ENCODE measurements at regions not wholly inside any gene's neighbourhood (a gene's known extent, or its start where the extent isn't known, plus 50 kb on each side); places are given as distances from the start of the nearest gene placed in this dataset.
A peak's percentile ranks its signal among the peaks of the same experiment; 100 is the strongest.
"Not testable (repeated sequence)": the region's sequence is repeated elsewhere in the genome, so short reads cannot be mapped to it uniquely, and the experiment has no call there.

DNA sequence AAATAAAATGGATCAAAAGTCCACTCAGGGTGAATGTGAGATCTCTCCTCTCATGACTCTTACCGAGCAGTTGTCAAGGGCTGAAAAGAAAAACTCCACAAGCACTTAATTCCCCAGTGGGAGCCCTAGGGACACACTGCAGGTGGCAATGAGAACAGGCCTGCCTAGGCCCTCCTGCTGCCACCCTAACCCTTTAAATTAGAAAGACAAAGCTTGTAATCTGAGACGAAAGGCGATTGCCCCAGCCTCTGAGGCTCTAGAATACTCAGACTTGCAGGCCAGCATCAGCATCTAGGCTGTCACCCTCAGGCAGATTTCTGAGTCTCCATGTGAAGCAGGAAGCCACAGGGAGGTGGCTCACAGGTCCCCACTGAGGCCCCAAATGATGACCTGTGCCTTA, 457.0 kb upstream of the MYT1L start:
- no peak for DNase-seq
- intact Hi-C loops (cut with DNase I), result no loop called here

DNA sequence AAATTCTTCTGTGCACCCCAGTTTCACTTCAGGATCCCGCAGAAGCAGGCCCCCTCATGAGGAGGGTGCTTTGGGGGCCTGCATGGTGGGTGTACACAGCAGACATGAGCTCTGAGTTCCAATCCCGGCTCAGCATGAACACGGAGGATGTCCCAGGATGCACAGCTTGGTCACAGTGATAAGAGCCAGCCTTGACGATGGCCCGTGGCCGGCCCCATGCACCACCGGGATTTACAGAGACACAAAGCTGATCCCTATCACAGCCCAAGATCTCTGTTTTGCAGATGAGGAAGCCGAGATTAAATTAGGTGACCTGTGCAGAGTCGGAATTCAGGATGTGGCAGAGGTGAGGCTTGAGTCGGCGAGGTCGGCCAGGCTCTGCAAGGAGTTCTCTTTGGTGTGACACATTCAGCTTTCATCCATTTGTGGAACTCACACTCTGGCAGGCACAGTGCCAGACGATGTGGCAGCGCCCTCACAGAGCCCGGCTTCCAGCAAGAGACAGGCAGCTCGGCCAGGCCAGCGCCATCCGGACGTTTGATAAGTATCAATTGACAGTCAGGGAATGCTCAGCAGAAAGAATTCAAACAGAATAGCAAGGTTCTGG, 456.3 kb upstream of the MYT1L start:
- DNase-seq, result peak in 1 of 42 donors; percentile 31
- intact Hi-C loops (cut with DNase I), result no loop called here

DNA sequence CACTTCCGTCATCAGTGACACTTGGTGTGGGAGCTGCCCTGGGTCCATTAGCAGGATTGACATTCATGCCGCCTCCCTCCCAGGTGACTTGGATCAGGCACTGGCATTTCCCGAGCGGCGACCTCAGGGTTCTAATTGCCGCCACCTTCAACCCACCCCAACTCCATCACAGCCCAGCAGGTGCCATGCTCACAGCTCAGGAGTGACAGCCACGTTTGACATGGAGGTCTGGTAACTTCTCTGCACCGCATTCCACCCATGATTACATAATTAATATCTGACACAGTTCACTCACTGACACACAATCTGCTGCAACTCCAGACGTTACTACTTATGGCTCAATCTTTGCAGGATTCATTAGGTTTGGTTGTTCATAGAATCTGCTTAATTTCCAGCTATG, 450.9 kb upstream of the MYT1L start:
- DNase-seq, result peak in 8 of 42 donors; percentile 3 to 50 (median 22)
- intact Hi-C loops (cut with DNase I), result no loop called here

DNA sequence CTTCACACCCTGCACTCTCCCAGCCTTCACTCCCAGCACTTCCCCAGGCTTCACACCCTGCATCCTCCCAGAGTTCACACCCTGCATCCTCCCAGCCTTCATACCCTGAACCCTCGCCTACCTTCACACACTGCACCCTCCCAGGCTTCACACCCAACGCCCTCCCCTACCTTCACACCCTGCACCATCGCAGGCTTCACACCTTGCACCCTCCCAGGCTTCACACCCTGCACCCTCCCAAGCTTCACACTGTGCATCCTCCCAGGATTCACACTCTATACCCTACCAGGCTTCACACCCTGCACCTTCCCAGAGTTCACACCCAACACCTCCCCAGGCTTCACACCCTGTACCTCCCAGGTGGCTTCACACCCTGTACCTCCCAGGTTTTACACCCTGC, 448.7 kb upstream of the MYT1L start:
- peak in 1 of 42 donors; percentile 5 for DNase-seq
- intact Hi-C loops (cut with DNase I), result no loop called here

DNA sequence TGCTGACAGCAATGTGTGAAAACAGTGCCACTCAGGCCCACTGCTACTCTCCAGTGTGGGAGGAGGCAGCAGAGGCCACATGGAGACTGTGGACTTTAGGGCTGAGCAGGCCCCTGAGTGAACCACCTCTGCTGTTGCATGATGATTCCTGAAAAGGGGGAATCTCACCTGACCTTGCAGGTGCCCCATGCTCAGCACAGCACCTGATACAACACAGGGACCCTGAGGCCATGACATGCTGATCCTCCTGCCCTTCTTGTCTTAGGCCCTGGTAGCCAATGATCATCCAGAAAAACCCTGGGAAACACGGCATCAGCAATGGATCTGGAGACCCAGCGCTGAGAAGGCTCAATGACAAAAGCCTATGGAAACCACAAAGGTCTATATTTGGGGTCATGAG, 446.8 kb upstream of the MYT1L start:
- intact Hi-C loops (cut with DNase I), result no loop called here
- peak in 1 of 42 donors; percentile 11 for DNase-seq

- no peak for DNase-seq
- intact Hi-C loops (cut with DNase I), result no loop called here
These were observed 446.1 kb upstream of the MYT1L start for GRCh38 chr2:2777213-2777612.

DNA sequence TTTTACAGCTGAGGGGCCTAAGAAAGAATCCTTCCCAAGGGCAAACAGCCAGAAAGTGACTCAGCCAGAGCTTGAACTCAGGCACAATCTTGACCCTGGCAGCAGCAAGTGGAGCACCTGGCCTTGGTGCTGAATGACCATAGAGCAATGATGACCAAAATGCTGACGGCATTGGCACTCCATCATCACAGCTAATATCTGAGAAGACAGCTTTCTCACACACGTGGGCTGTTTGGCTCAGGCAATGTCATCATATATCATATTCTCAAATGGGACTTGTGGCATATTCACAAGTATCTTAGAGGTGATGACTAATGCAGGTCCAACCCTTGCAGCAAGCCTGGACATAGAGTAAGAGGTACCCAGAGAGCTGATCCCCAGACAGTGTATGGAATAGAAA, 443.9 kb upstream of the MYT1L start:
- DNase-seq, result no peak
- intact Hi-C loops (cut with DNase I), result no loop called here

DNA sequence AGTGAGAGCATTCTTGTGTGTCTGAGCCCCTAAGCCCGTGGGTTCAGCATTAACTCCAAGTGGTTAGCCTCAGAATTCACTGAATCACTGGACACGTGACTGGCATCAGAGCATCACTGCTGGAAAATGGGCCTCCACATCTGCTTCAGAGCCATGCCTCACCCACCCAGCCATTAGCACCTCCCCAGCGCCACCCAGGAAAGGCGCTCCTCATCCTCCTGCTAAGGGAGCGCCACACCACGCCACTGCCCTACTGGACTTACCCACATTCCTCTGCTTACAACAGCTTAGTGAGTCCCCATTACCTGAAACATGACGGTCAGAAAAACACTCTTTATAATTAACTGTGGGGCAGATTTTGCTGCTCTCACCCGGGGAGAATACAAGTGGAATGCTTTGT, 442.6 kb upstream of the MYT1L start:
- intact Hi-C loops (cut with DNase I), result no loop called here
- DNase-seq, result no peak

GRCh38 chr2:2773080-2773479, 442.0 kb upstream of the MYT1L start:
- intact Hi-C loops (cut with DNase I); DNase-seq: not testable (repeated sequence)

- intact Hi-C loops (cut with DNase I), result no loop called here
- peak in 7 of 42 donors; percentile 8 to 62 (median 38) for DNase-seq
These were observed 440.8 kb upstream of the MYT1L start for GRCh38 chr2:2771721-2772411.

DNA sequence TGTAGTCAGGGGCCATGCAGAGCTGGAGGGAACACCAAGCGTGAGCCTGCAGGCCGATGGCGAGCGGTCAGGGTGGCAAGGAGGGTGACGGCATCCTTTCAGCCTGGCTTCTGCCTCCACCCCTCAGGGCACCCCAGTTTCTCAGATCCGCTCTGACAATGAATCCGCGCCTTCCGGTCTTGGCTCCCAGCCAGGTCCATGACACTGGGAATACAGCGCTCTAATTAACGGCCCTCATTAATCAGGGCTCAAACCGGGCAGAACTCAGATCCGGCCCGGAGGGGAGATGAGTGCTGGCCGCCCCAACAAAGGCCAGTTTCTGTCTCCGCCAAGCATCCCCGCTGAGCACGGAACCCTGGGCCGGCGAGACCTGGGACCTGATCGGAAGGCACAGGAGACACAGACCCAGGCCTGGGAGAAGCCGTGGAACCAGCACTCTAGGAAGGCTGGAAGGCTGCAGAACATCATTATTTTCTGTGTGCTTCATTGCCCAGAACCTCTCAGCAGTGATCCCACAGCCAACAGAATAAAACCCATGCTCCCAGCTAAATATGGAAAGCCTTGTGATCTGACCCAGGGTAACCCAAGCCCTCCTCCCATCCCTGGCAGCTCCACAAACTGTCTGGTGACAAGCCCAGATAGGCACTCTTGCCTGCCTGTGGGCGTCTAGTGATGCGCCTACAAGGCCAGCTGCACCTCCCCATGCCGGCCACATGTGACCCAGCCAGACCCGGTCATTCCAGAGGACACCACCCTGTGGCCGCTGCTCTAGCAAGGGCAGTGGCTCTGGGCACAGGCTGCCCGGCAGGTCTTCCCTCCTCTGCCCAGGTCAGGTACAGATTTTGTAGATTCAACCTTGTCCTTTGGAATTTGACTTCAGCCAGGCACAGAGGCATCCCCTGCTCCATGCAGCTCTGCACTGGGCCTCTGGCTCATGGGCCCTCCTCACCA, 438.7 kb upstream of the MYT1L start:
- peak; percentile 27 to 79 (median 56) for DNase-seq
- intact Hi-C loops (cut with DNase I), result no loop called here

GRCh38 chr2:2768476-2768875, 437.4 kb upstream of the MYT1L start:
- no peak for DNase-seq
- intact Hi-C loops (cut with DNase I), result no loop called here

DNA sequence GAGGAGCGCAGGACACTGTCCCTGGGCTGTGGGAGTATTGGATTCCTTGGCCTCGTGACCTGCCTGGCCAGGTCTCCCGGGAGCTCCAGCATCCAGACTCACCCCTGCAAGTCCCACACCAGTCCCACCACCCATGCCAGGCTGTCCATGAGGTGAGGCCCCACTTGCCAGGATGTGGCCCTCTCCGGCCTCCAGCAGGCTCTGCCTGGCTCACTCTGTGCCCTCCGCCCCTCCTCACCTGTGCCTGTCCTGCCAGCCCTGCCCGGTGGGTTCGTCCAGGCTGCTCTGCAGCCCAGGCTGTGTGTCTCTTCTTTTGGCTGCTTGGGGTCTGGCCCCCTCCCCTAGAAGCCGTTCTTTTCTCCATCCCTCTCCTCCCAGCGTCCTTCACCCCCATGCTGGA, 436.8 kb upstream of the MYT1L start:
- DNase-seq, result no peak
- intact Hi-C loops (cut with DNase I), result no loop called here

DNA sequence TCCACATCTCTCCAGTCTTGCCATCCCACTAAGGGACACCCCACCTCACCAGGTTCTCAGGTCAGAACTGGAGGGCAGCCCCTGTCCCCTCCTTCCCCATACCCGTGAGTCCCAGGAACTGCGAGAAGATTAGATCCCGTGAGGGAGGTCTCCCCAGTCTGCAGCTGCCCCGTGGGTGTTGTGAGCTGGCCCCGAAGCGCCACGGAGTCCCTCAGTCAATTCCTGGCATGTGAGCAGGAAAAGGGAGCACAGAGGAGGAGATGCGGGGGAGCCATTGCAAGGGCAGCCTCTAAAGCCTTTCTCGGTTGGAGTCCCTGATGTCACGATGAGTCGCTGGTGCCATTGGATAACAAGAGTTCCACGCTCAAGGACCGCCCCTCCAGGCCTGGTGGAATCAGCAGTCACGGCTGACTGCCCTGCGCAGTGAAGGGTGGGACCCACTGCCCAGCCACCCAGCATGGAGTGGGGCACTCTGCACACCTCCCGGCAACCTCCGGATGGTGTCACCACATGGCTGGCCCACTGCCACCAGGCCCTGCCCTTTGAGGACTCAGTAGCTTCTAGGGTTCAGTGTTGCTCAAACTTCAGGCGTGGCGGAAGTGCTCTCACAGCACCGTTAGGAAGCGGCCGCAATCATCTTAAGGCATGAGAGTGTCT, 434.9 kb upstream of the MYT1L start:
- no peak for DNase-seq
- intact Hi-C loops (cut with DNase I), result no loop called here

DNA sequence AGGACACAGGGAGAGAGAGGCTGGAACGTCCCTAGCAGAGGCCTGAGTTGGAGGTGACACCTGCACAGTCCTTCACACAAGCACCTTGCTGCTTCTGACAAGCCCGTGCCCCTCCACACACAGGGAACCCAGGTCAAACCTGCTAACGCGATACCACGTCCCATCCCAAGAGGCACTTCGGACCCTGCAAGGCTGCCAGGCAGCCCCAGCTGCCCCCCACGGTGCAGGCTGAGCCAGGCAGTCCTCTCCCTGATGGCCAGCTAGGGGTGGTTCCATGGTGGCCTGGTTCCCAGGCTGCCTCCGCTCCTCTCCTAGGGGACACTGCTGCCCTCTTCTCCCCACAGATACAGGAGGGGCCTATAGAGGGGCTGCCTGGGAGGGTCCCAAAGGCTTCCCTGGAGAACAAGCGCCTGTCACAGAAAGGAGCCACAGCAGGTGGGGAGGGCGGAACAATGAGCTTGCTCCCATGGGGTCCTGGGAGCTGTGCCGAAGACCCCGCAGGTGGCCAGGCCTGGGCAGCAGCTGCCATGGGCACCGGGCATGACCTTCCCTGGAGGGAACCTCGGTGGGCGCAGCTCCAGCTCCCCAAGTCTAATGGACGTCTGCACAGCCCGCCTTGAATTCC, 434.2 kb upstream of the MYT1L start:
- intact Hi-C loops (cut with DNase I), result no loop called here
- DNase-seq, result no peak

DNA sequence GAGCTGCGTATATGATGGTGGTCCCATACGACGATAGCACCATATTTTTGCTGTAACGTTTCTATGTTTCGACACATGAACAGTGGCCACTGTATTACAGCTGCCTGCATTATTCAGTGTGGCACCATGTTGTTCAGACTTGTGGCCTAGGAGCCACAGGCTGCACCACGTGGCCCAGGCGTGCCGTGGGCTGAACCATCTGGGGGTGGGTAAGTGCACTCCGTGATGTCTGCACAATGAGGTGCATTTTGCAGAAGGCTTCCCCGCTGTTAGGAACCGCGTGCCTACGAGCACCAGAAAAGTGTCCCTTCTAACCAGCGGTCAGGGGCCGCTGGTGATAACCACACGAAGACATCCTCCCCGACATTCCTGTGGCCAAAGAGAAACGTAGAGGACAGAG, 433.7 kb upstream of the MYT1L start:
- intact Hi-C loops (cut with DNase I), result no loop called here

GRCh38 chr2:2764001-2764355, 432.9 kb upstream of the MYT1L start:
- intact Hi-C loops (cut with DNase I), result no loop called here
- no peak for DNase-seq

More for the DNA sequence above, 433.7 kb upstream of the MYT1L start:
- DNase-seq, result peak in 6 of 42 donors; percentile 18 to 58 (median 30)

GRCh38 chr2:2763351-2764000, 432.4 kb upstream of the MYT1L start:
- no peak for DNase-seq
- intact Hi-C loops (cut with DNase I), result no loop called here

DNA sequence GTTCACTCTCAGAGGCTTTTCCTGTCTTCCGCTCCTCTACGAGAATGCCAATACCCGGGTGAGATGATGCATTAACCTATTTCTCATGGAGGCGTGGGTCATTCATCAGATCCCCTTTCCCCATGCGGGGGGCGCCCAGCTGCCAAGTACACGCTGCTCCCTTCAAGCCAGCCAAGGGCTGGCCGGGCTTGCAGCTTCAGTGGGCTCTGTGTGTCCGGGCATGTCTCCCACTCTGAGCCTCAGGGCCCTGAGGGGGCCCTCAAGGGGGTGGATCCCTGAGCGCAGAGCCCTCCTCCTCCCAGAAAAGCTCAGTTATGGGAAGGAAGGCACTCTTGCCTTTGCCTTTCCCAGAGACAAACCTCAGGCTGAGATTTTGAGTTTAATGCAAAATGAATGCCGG, 431.8 kb upstream of the MYT1L start:
- peak in 2 of 42 donors; percentile 37 to 44 for DNase-seq
- intact Hi-C loops (cut with DNase I), result no loop called here
